ENCODE measurements at regions not wholly inside any gene's neighbourhood (a gene's known extent, or its start where the extent isn't known, plus 50 kb on each side); places are given as distances from the start of the nearest gene placed in this dataset.
"Not testable (repeated sequence)": the region's sequence is repeated elsewhere in the genome, so short reads cannot be mapped to it uniquely, and the experiment has no call there.

GRCh38 chr13:43946281-43946680 lies 66.6 kb downstream of the LACC1 start:
- no peak for DNase-seq

GRCh38 chr13:43947897-43948458 lies 68.3 kb downstream of the LACC1 start:
- DNase-seq: no peak

- DNase-seq: no peak
Observed at GRCh38 chr13:43953370-43953769, 73.7 kb downstream of the LACC1 start.

GRCh38 chr13:43956975-43957374 lies 77.3 kb downstream of the LACC1 start:
- DNase-seq: not testable (repeated sequence)

GRCh38 chr13:43959291-43959690 lies 79.6 kb downstream of the LACC1 start:
- no peak for DNase-seq

GRCh38 chr13:43961909-43962308 lies 82.2 kb downstream of the LACC1 start:
- no peak for DNase-seq

GRCh38 chr13:43963726-43964125 lies 84.0 kb downstream of the LACC1 start:
- no peak for DNase-seq

DNA sequence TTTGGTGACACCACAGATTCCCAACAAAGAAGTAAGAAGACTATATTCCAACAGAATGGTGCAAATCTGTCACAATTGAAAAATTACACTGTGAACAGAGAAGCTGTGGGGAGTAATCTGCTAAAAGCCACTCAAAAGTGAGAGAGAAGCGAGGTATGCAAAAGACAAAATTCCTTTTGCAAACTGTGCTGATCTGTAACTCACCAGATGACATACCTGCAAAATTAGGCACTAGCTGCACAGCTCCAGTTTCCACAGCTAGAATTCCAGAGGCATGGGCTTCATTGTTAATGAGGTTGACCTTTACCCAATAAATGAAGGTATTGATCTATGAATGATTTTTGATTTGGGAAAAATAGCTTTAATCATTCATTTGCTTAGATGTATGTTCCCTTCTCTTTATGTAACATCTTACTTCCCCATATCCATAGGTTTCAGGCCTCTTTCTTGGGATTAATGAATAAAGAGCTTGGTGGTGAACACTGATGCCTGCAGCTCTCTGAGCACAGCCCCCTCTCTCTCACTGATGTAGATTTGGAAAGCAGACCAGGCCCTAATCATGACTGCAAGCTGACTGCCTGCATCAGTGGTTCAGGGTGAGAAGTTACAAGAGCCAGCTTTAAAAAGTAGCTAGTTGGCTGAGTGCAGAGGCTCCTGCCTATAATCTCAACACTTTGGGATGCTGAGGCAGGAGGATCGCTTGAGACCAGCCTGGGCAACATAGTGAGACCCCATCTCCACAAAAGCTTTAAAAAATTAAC lies 85.2 kb downstream of the LACC1 start:
- no peak for DNase-seq

- no peak for DNase-seq
Observed at GRCh38 chr13:43965459-43965845, 85.7 kb downstream of the LACC1 start.

- not testable (repeated sequence) for DNase-seq
Observed at GRCh38 chr13:43968251-43968942, 88.7 kb downstream of the LACC1 start.

DNA sequence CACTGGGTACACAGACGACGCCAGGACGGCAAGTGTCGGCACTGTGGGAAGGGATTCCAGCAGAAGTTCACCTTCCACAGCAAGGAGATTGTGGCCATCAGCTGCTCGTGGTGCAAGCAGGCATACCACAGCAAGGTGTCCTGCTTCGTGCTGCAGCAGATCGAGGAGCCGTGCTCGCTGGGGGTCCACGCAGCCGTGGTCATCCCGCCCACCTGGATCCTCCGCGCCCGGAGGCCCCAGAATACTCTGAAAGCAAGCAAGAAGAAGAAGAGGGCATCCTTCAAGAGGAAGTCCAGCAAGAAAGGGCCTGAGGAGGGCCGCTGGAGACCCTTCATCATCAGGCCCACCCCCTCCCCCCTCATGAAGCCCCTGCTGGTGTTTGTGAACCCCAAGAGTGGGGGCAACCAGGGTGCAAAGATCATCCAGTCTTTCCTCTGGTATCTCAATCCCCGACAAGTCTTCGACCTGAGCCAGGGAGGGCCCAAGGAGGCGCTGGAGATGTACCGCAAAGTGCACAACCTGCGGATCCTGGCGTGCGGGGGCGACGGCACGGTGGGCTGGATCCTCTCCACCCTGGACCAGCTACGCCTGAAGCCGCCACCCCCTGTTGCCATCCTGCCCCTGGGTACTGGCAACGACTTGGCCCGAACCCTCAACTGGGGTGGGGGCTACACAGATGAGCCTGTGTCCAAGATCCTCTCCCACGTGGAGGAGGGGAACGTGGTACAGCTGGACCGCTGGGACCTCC lies 89.4 kb downstream of the LACC1 start:
- not testable (repeated sequence) for DNase-seq

GRCh38 chr13:43969919-43970318 lies 90.2 kb downstream of the LACC1 start:
- DNase-seq: not testable (repeated sequence)

DNA sequence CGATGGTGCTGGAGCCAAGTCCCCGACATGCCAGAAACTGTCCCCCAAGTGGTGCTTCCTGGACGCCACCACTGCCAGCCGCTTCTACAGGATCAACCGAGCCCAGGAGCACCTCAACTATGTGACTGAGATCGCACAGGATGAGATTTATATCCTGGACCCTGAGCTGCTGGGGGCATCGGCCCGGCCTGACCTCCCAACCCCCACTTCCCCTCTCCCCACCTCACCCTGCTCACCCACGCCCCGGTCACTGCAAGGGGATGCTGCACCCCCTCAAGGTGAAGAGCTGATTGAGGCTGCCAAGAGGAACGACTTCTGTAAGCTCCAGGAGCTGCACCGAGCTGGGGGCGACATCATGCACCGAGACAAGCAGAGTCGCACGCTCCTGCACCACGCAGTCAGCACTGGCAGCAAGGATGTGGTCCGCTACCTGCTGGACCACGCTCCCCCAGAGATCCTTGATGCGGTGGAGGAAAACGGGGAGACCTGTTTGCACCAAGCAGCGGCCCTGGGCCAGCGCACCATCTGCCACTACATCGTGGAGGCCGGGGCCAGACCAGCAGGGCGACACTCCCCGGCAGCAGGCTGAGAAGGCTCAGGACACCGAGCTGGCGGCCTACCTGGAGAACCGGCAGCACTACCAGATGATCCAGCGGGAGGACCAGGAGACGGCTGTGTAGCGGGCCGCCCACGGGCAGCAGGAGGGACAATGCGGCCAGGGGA lies 91.0 kb downstream of the LACC1 start:
- DNase-seq: not testable (repeated sequence)

DNA sequence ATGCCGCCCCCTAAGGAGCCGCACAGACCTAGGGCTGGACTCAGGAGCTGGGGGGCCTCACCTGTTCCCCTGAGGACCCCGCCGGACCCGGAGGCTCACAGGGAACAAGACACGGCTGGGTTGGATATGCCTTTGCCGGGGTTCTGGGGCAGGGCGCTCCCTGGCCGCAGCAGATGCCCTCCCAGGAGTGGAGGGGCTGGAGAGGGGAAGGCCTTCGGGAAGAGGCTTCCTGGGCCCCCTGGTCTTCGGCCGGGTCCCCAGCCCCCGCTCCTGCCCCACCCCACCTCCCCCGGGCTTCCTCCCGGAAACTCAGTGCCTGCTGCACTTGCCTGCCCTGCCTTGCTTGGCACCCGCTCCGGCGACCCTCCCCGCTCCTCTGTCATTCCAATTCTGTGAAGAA lies 91.6 kb downstream of the LACC1 start:
- DNase-seq: not testable (repeated sequence)

DNA sequence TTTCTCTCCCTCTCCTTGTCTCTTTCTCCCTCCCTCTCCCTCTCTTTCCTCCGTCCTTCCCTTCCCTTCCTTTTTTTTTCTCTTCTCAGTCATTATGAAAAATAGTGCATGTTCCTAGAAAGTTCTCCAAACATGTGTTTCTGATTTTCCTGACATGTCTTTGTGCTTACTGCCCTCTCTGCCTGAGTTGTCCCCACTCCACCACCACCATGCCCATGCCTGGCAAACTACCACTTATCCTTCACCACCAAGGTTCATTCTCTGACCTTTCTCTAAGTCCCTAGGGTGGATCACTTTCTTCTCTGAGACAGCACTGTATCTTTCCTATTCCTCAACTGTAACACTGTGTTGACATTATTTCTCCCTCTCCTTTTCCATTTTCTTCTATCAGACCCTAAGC lies 98.2 kb downstream of the LACC1 start:
- no peak for DNase-seq

DNA sequence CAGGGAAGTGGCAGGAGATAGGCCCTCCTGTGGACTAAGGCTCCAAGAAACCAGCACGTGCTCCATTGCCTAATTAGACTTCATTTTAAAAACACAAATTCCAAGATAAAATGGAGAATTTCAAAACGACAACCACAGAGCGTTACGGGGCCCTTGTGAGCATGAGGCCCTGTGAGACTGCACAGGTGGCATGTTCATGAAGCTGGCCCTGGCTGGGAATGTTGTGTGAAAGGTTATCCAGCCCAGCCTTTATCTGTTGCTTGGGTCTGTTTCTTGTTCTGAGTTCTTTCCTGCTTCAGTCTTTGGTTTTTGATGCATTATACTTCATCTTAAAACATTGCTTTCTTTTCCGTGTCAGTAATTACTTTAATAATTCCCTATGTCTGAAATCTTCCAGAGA lies 99.0 kb downstream of the LACC1 start:
- no peak for DNase-seq

DNA sequence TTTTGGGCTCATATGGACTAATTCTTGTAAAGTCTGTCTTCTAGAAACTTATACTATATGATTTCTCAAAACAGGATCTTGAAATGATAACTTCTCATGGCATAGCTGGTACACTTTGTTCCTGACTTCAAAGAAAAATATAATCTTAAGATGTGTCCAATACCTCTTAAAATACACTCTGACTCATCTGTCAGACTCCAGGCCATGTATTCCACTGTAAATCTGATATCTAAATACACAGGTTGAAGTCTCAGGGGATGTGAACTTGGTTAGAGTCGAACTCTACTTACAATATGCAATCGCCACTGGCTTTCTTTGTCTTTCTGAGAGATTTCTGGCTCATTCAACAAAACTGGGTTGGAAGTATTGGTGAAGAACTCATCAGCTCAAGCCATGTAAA lies 99.8 kb downstream of the LACC1 start:
- no peak for DNase-seq

- DNase-seq: no peak
Observed at GRCh38 chr13:43980587-43980986, 100.9 kb downstream of the LACC1 start.

GRCh38 chr13:43981091-43981490 lies 101.4 kb downstream of the LACC1 start:
- no peak for DNase-seq

GRCh38 chr13:43981512-43982301 lies 102.0 kb downstream of the LACC1 start:
- DNase-seq: no peak

DNA sequence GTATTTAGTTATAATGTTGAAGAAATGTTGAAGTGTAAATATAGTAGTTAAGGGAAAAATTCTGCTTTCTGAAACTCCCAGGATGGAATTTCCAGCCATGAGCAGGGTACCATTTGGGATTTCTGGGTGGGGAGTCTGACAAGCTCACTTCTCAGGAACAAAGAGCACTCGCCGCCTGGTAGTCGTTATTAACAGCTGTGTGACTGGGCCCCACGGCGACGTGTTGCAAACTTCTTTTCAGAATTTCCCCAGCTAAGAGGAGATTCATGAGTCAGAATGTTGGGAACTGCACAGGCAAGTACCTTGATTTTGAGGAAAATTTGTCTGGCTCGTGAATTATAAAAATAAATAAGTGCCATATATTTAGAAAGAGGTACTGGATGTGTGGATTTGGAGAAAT lies 103.7 kb downstream of the LACC1 start:
- DNase-seq: no peak

- DNase-seq: no peak
Observed at GRCh38 chr13:43984292-43984691, 104.6 kb downstream of the LACC1 start.
